A549 (cell line): ENCODE measurements at regions not wholly inside any gene's neighbourhood (a gene's known extent, or its start where the extent isn't known, plus 50 kb on each side); places are given as distances from the start of the nearest gene placed in this dataset.

Experiments
- ATAC-seq, 2 experiments: fragments of 200-7000 bp in 1 of 2; fragments of >200 bp in 1 of 2; cut with Nextera tagmentation in 1 of 2; cut with Tn5 transposase in 1 of 2; 3 replicates each; pipeline versions ENCODE4 v1.8.0 to v1.9.1; 2018 to 2020; ENCODE audit warnings: mild to moderate bottlenecking in 1 of 2, moderate library complexity in 1 of 2
- CTCF ChIA-PET: fragments of 300-600 bp; sonication (Branson Sonifier 250); formaldehyde crosslinking; extraction: SDS; loops from one replicate; lab custom pipeline; 2021; ENCODE audit warnings: antibody characterized with exemption, inconsistent platforms; lab: Yijun Ruan, JAX
- POLR2A ChIA-PET: fragments of 350-600 bp; formaldehyde crosslinking; extraction: SDS; loops from one replicate; lab custom pipeline; 2021; ENCODE audit warnings: antibody characterized with exemption, inconsistent platforms; lab: Yijun Ruan, JAX
- DNase-seq, 2 experiments: peaks; one replicate each; pipeline versions ENCODE4 v3.0.0 to v3.0.0-alpha.2; 2011 to 2016; ENCODE audit warnings: low read depth in 1 of 2, low spot score in 1 of 2
- FAIRE-seq: peaks from 2 replicates; lab custom pipeline; 2011; peaks lifted over from hg19 to GRCh38; lab: Jason Lieb, UNC
- H3K27ac ChIP-seq, 2 experiments: fragments of >200 bp; sonication (Bioruptor Twin); formaldehyde crosslinking; 3 replicates each; pipeline ENCODE4 v1.5.1; 2016 to 2017
- H3K4me1 ChIP-seq: fragments of >200 bp; sonication (Bioruptor Twin); formaldehyde crosslinking; 3 replicates; pipeline ENCODE4 v1.6.1; 2016
- H3K4me2 ChIP-seq: fragments of >200 bp; sonication (Bioruptor Twin); formaldehyde crosslinking; 3 replicates; pipeline ENCODE4 v1.6.1; 2016
- H3K4me3 ChIP-seq: fragments of >200 bp; sonication (Bioruptor Twin); formaldehyde crosslinking; 3 replicates; pipeline ENCODE4 v1.5.1; 2016
- H3K9me3 ChIP-seq: fragments of >200 bp; sonication (Bioruptor Twin); formaldehyde crosslinking; 3 replicates; pipeline ENCODE4 v1.6.1; 2016
- CBX8 ChIP-seq: fragments of 200-600 bp; sonication (generic); IDR thresholded peaks from 2 replicates; pipeline ENCODE4 v1.6.1; 2016
- EHMT2 ChIP-seq: fragments of 200-600 bp; sonication (generic); IDR thresholded peaks from 2 replicates; pipeline ENCODE4 v1.6.1; 2016; ENCODE audit warnings: antibody characterized with exemption, low read depth, mild to moderate bottlenecking, moderate library complexity
- EP300 ChIP-seq, 2 experiments: fragments of >200 bp; sonication (Bioruptor Twin); formaldehyde crosslinking; IDR thresholded peaks; 2 replicates in 1 of 2; 3 replicates in 1 of 2; pipeline ENCODE4 v1.6.1; 2016 to 2017
- FOSL2 ChIP-seq, 2 experiments: fragments of 450-650 bp in 1 of 2; fragments of >200 bp in 1 of 2; sonication (Bioruptor Twin) in 1 of 2; formaldehyde crosslinking; IDR thresholded peaks; 2 replicates each; pipeline versions ENCODE4 v1.5.0 to v1.6.1; 2016 to 2020; ENCODE audit warnings: mild to moderate bottlenecking in 1 of 2, moderate library complexity in 1 of 2
- FOXS1 ChIP-seq: fragments of 250-450 bp; sonication (Bioruptor Pico); IDR thresholded peaks from 2 replicates; pipeline ENCODE4 v1.5.0; 2020; ENCODE audit warnings: mild to moderate bottlenecking, moderate library complexity
- HDAC2 ChIP-seq: fragments of 200-600 bp; sonication (generic); IDR thresholded peaks from 2 replicates; pipeline ENCODE4 v1.6.1; 2016
- HOXA7 ChIP-seq: fragments of 250-450 bp; sonication (Bioruptor Pico); IDR thresholded peaks from 2 replicates; pipeline ENCODE4 v1.5.0; 2020; ENCODE audit warnings: mild to moderate bottlenecking, moderate library complexity
- JUNB ChIP-seq: fragments of >200 bp; sonication (Bioruptor Twin); formaldehyde crosslinking; IDR thresholded peaks from 2 replicates; pipeline ENCODE4 v1.6.1; 2016
- MAZ ChIP-seq: fragments of 150-350 bp; IDR thresholded peaks from 2 replicates; pipeline ENCODE4 v1.6.1; 2014; ENCODE audit warnings: antibody characterized with exemption, low read depth, low read length, borderline replicate concordance
- NR3C1 ChIP-seq: fragments of >200 bp; sonication (Bioruptor Twin); formaldehyde crosslinking; IDR thresholded peaks from 3 replicates; pipeline ENCODE4 v1.6.1; 2017
- PBX3 ChIP-seq: IDR thresholded peaks from 2 replicates; pipeline ENCODE4 v1.6.1; 2012
- PHF8 ChIP-seq: fragments of 200-600 bp; sonication (generic); IDR thresholded peaks from 2 replicates; pipeline ENCODE4 v1.6.1; 2016; ENCODE audit warnings: low read depth, mild to moderate bottlenecking, antibody characterized with exemption, moderate library complexity, borderline replicate concordance
- POLR2A ChIP-seq: IDR thresholded peaks from 2 replicates; pipeline ENCODE4 v1.6.1; 2012; ENCODE audit warnings: mild to moderate bottlenecking, low read length
- REST ChIP-seq: fragments of 200-600 bp; sonication (generic); IDR thresholded peaks from 2 replicates; pipeline ENCODE4 v1.6.1; 2016; ENCODE audit warnings: antibody characterized with exemption, mild to moderate bottlenecking, moderate library complexity
- RFX5 ChIP-seq: fragments of 450-650 bp; IDR thresholded peaks from 2 replicates; pipeline ENCODE4 v1.7.1; 2014; ENCODE audit warnings: antibody characterized with exemption, mild to moderate bottlenecking, moderate library complexity
- TFCP2L1 ChIP-seq: fragments of 250-450 bp; sonication (Bioruptor Pico); IDR thresholded peaks from 2 replicates; pipeline ENCODE4 v1.5.0; 2021; ENCODE audit warnings: mild to moderate bottlenecking
- TP53 ChIP-seq: fragments of 250-450 bp; sonication (Bioruptor Pico); IDR thresholded peaks from 2 replicates; pipeline ENCODE4 v1.5.0; 2021; ENCODE audit warnings: mild to moderate bottlenecking, moderate library complexity
- ZC3H11A ChIP-seq: fragments of 450-650 bp; IDR thresholded peaks from 2 replicates; pipeline ENCODE4 v1.6.1; 2014; ENCODE audit warnings: antibody characterized with exemption, mild to moderate bottlenecking
- ZNF302 ChIP-seq: fragments of 250-450 bp; sonication (Bioruptor Pico); IDR thresholded peaks from 2 replicates; pipeline ENCODE4 v1.9.0; 2021; ENCODE audit warnings: inconsistent platforms, mild to moderate bottlenecking, moderate library complexity
- WGBS: methylation state at CpG from one replicate; pipeline ENCODE4 v1.1.6; 2017; ENCODE audit errors: missing lambda C conversion rate; 5-methylcytosine and 5-hydroxymethylcytosine counted together
- TF ChIP-seq, protein P1 (sequence below): fragments of >200 bp; sonication (Bioruptor Twin); formaldehyde crosslinking; IDR thresholded peaks from 3 replicates; pipeline ENCODE4 v1.6.1; 2016
- TF ChIP-seq, protein P2 (sequence below): IDR thresholded peaks from 2 replicates; pipeline ENCODE4 v1.6.1; 2012

GRCh38 chr12:126627596-126627995 is 1562.4 kb downstream of the AACS start:
- FAIRE-seq (no peak), DNase-seq (no peak)
- POLR2A ChIA-PET = no interaction called here
- no peak overlapping the region for H3K4me3 ChIP-seq
- TF ChIP-seq NR3C1 = no peak
- TF ChIP-seq, protein P1, sequence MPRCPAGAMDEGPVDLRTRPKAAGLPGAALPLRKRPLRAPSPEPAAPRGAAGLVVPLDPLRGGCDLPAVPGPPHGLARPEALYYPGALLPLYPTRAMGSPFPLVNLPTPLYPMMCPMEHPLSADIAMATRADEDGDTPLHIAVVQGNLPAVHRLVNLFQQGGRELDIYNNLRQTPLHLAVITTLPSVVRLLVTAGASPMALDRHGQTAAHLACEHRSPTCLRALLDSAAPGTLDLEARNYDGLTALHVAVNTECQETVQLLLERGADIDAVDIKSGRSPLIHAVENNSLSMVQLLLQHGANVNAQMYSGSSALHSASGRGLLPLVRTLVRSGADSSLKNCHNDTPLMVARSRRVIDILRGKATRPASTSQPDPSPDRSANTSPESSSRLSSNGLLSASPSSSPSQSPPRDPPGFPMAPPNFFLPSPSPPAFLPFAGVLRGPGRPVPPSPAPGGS = no peak
- TF ChIP-seq PBX3 = no peak
- TF ChIP-seq, protein P2, sequence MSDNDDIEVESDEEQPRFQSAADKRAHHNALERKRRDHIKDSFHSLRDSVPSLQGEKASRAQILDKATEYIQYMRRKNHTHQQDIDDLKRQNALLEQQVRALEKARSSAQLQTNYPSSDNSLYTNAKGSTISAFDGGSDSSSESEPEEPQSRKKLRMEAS = no peak
- TF ChIP-seq TFCP2L1 (CRISPR knock-in tag) = no peak
- TF ChIP-seq PHF8 = no peak
- TF ChIP-seq, all 56 proteins: peak for 0
- CTCF ChIA-PET = interaction anchor here (0.9 kb wide), 1 partner anchor 10 kb away, joined by 3 read pairs; no protein-coding TSS in a partner anchor
- H3K4me2 ChIP-seq = no peak overlapping the region
- ATAC-seq = no peak
- H3K27ac ChIP-seq = no peak overlapping the region
- WGBS = under 1% methylated on average over 4 of the region's 4 CpGs
- H3K4me1 ChIP-seq = no peaks in the 10 kb centered on the region
- peaks cover 2% of the 10 kb centered on the region; the same call in 1 of the 3 replicates for H3K9me3 ChIP-seq

GRCh38 chr12:126636821-126637220 is 1571.6 kb downstream of the AACS start:
- DNase-seq (no peak), ATAC-seq (no peak), FAIRE-seq (no peak)
- WGBS = 0% methylated on average over 4 of the region's 4 CpGs
- Histone ChIP-seq H3K4me2 (no peak overlapping the region), H3K27ac (no peak overlapping the region), H3K4me1 (no peaks in the 10 kb centered on the region), H3K4me3 (no peak overlapping the region)
- CTCF ChIA-PET = no interaction called here
- TF ChIP-seq EHMT2 (no peak), REST (no peak), ZNF302 (CRISPR knock-in tag) (no peak), HOXA7 (CRISPR knock-in tag) (no peak), FOXS1 (CRISPR knock-in tag) (no peak), JUNB (no peak), EP300 (IDR thresholded peaks at IDR 0.05) (no peak), HDAC2 (no peak), CBX8 (no peak), TP53 (CRISPR knock-in tag) (no peak), PHF8 (no peak), ZC3H11A (no peak), FOSL2 (IDR thresholded peaks at IDR 0.05) (no peak), FOSL2 (CRISPR knock-in tag; IDR thresholded peaks at IDR 0.05) (no peak), MAZ (no peak), RFX5 (no peak), POLR2A (no peak)
- TF ChIP-seq, all 56 proteins: peak for 0
- H3K9me3 ChIP-seq = no peaks in the 10 kb centered on the region; the same call in 1 of the 3 replicates
- POLR2A ChIA-PET = no interaction called here
